SK-N-SH (cell line): ENCODE measurements at regions not wholly inside any gene's neighbourhood (a gene's known extent, or its start where the extent isn't known, plus 50 kb on each side); places are given as distances from the start of the nearest gene placed in this dataset.
"Not testable (repeated sequence)": the region's sequence is repeated elsewhere in the genome, so short reads cannot be mapped to it uniquely, and the experiment has no call there.

Source experiments
- CTCF ChIA-PET: fragments of 300-600, 350-600 bp; formaldehyde crosslinking; extraction: SDS; loops from one replicate; lab custom pipeline; 2021; lab: Yijun Ruan, JAX
- POLR2A ChIA-PET: fragments of 350-600 bp; sonication (Branson Sonifier 250); formaldehyde crosslinking; extraction: SDS; loops from one replicate; lab custom pipeline; 2020; ENCODE audit warnings: antibody characterized with exemption, inconsistent platforms; lab: Yijun Ruan, JAX
- DNase-seq: peaks from one replicate; pipeline ENCODE4 v3.0.0; 2012
- H2AFZ ChIP-seq: fragments of 200-600 bp; sonication (generic); 2 replicates; pipeline ENCODE4 v1.8.1; 2016; ENCODE audit warnings: antibody characterized with exemption, mild to moderate bottlenecking, low read depth
- H3F3A ChIP-seq: fragments of 200-600 bp; sonication (generic); replicated peaks from 2 replicates; pipeline ENCODE3; 2016; ENCODE audit warnings: antibody characterized with exemption, mild to moderate bottlenecking; ENCODE audit not compliant: insufficient read depth
- H3K27ac ChIP-seq, 2 experiments: fragments of 200-500 bp in 1 of 2; fragments of 200-600 bp in 1 of 2; sonication (Bioruptor generic) in 1 of 2; sonication (generic), shearing (Covaris generic) in 1 of 2; 2 replicates each; pipeline versions ENCODE4 v1.5.1 to v1.6.1; 2014 to 2016; ENCODE audit warnings: low read depth in 2 of 2, inconsistent platforms in 1 of 2, low read length in 1 of 2, mild to moderate bottlenecking in 1 of 2, mixed read lengths in 1 of 2
- H3K27me3 ChIP-seq: fragments of 200-600 bp; sonication (generic), shearing (Covaris generic); 2 replicates; pipeline ENCODE4 v1.6.1; 2016; ENCODE audit warnings: mixed run types; ENCODE audit not compliant: insufficient read depth
- H3K36me3 ChIP-seq, 2 experiments: fragments of 200-500 bp in 1 of 2; fragments of 200-600 bp in 1 of 2; sonication (Bioruptor generic) in 1 of 2; sonication (generic) in 1 of 2; replicated peaks in 1 of 2; 2 replicates each; pipeline versions ENCODE3 to v1.5.1; 2014 to 2016; ENCODE audit warnings: low read length in 1 of 2, mild to moderate bottlenecking in 1 of 2; ENCODE audit not compliant: insufficient read depth in 2 of 2, control insufficient read depth in 1 of 2
- H3K4me1 ChIP-seq, 2 experiments: fragments of 200-500 bp in 1 of 2; fragments of 200-600 bp in 1 of 2; sonication (Bioruptor generic) in 1 of 2; sonication (generic), shearing (Covaris generic) in 1 of 2; 2 replicates each; pipeline versions ENCODE4 v1.5.1 to v1.6.1; 2014 to 2016; ENCODE audit warnings: low read depth in 1 of 2, low read length in 1 of 2, mixed run types in 1 of 2; ENCODE audit not compliant: insufficient read depth in 2 of 2, control insufficient read depth in 1 of 2
- H3K4me2 ChIP-seq: fragments of 200-600 bp; sonication (generic), shearing (Covaris generic); 2 replicates; pipeline ENCODE4 v1.6.1; 2017; ENCODE audit warnings: mixed run types
- H3K4me3 ChIP-seq, 2 experiments: fragments of 200-500 bp in 1 of 2; fragments of 200-600 bp in 1 of 2; sonication (Bioruptor generic) in 1 of 2; sonication (generic), shearing (Covaris generic) in 1 of 2; 2 replicates each; pipeline versions ENCODE4 v1.5.1 to v1.8.1; 2014 to 2016; ENCODE audit warnings: low read depth in 2 of 2, inconsistent platforms in 1 of 2, low read length in 1 of 2, mild to moderate bottlenecking in 1 of 2, mixed read lengths in 1 of 2, moderate library complexity in 1 of 2
- H3K79me2 ChIP-seq: fragments of 200-600 bp; sonication (generic); 2 replicates; pipeline ENCODE4 v1.8.1; 2017; ENCODE audit warnings: mild to moderate bottlenecking; ENCODE audit not compliant: insufficient read depth
- H3K9ac ChIP-seq: fragments of 200-600 bp; sonication (generic); 2 replicates; pipeline ENCODE4 v1.6.1; 2017; ENCODE audit warnings: mixed run types
- H3K9me2 ChIP-seq: fragments of 200-600 bp; sonication (generic); 2 replicates; pipeline ENCODE4 v1.6.1; 2017; ENCODE audit warnings: mixed run types
- H3K9me3 ChIP-seq: fragments of 200-600 bp; sonication (generic); 2 replicates; pipeline ENCODE4 v1.6.1; 2017; ENCODE audit warnings: mixed run types, mild to moderate bottlenecking, moderate library complexity
- H4K20me1 ChIP-seq: fragments of 200-600 bp; sonication (generic); 2 replicates; pipeline ENCODE4 v1.6.1; 2017; ENCODE audit warnings: mild to moderate bottlenecking, mixed run types; ENCODE audit not compliant: insufficient read depth
- CHD2 ChIP-seq: fragments of 150-350 bp; IDR thresholded peaks from 2 replicates; pipeline ENCODE4 v1.6.1; 2018; ENCODE audit warnings: low read length; ENCODE audit not compliant: partially characterized antibody
- EZH2phosphoT487 ChIP-seq: fragments of 200-600 bp; sonication (generic); IDR thresholded peaks from 2 replicates; pipeline ENCODE4 v1.6.1; 2017; ENCODE audit warnings: low read depth, mixed run types, mild to moderate bottlenecking, antibody characterized with exemption, moderate library complexity, borderline replicate concordance
- FOXJ3 ChIP-seq: sonication (generic); formaldehyde crosslinking; IDR thresholded peaks from 2 replicates; pipeline ENCODE4 v1.5.1; 2020; ENCODE audit warnings: mild to moderate bottlenecking, missing genetic modification reagents
- GABPA ChIP-seq: IDR thresholded peaks from 2 replicates; pipeline ENCODE4 v1.4.0; 2012; ENCODE audit warnings: low read depth, mild to moderate bottlenecking
- GATA2 ChIP-seq: sonication (generic); formaldehyde crosslinking; IDR thresholded peaks from 2 replicates; pipeline ENCODE4 v1.5.0; 2020; ENCODE audit warnings: mild to moderate bottlenecking, missing genetic modification reagents
- JUND ChIP-seq: IDR thresholded peaks from 2 replicates; pipeline ENCODE4 v1.4.0; 2012
- MAX ChIP-seq: IDR thresholded peaks from 2 replicates; pipeline ENCODE4 v1.4.0; 2012; ENCODE audit warnings: low read depth
- MXI1 ChIP-seq: IDR thresholded peaks from 2 replicates; pipeline ENCODE4 v1.6.1; 2012; ENCODE audit warnings: mild to moderate bottlenecking, low read depth, low read length, improper control_type of control experiment
- NFIC ChIP-seq: IDR thresholded peaks from 2 replicates; pipeline ENCODE4 v1.4.0; 2012; ENCODE audit warnings: borderline replicate concordance
- PBX3 ChIP-seq: IDR thresholded peaks from 2 replicates; pipeline ENCODE4; 2012
- RCOR1 ChIP-seq: fragments of 150-350 bp; IDR thresholded peaks from 2 replicates; pipeline ENCODE4 v1.6.1; 2017; ENCODE audit warnings: antibody characterized with exemption, low read length
- SIN3A ChIP-seq: IDR thresholded peaks from 2 replicates; pipeline ENCODE4 v1.6.1; 2012; ENCODE audit warnings: low read depth, mild to moderate bottlenecking, low read length, moderate library complexity, borderline replicate concordance
- SMC3 ChIP-seq: IDR thresholded peaks from 2 replicates; pipeline ENCODE4 v1.6.1; 2012; ENCODE audit warnings: low read depth, low read length, improper control_type of control experiment
- TAF1 ChIP-seq: IDR thresholded peaks from 2 replicates; pipeline ENCODE4 v1.6.1; 2012; ENCODE audit warnings: low read depth, mild to moderate bottlenecking, low read length, moderate library complexity, borderline replicate concordance
- TCF12 ChIP-seq: IDR thresholded peaks from 2 replicates; pipeline ENCODE4 v1.4.0; 2012
- TEAD4 ChIP-seq: IDR thresholded peaks from 2 replicates; pipeline ENCODE4 v1.4.0; 2012; ENCODE audit warnings: mild to moderate bottlenecking, borderline replicate concordance; ENCODE audit not compliant: insufficient read depth
- USF1 ChIP-seq: IDR thresholded peaks from 2 replicates; pipeline ENCODE4 v1.4.0; 2012; ENCODE audit warnings: low read depth, borderline replicate concordance
- YY1 ChIP-seq: IDR thresholded peaks from 2 replicates; pipeline ENCODE4 v1.4.0; 2012; ENCODE audit warnings: low read depth, mild to moderate bottlenecking
- WGBS: methylation state at CpG from one replicate; pipeline ENCODE4 v1.1.6; 2017; ENCODE audit warnings: low lambda C conversion rate; 5-methylcytosine and 5-hydroxymethylcytosine counted together

- no peaks in the 10 kb centered on the region; the same call in 1 of the 2 replicates for H3K9me2 ChIP-seq
- POLR2A ChIA-PET: no interaction called here
These were observed 621.9 kb upstream of the CTNND2 start for GRCh38 chr5:12526113-12526512.

GRCh38 chr5:12522116-12522515 lies 617.9 kb upstream of the CTNND2 start:
- TF ChIP-seq TCF12 (no peak), RCOR1 (no peak), GABPA (no peak)

More at GRCh38 chr5:12526113-12526512, 621.9 kb upstream of the CTNND2 start:
- Histone ChIP-seq H3K27ac (no peak overlapping the region), H3F3A (no peaks in the 10 kb centered on the region), H4K20me1 (no peaks in the 10 kb centered on the region), H3K9ac (no peak overlapping the region), H3K36me3 (no peaks in the 10 kb centered on the region), H3K27me3 (no peaks in the 10 kb centered on the region), H3K4me3 (no peak overlapping the region), H3K4me1 (no peaks in the 10 kb centered on the region), H3K4me2 (no peak overlapping the region), H3K9me3 (no peaks in the 10 kb centered on the region), H3K79me2 (no peaks in the 10 kb centered on the region), H2AFZ (no peak overlapping the region)
- WGBS: 86% methylated on average over 1 of the region's 1 CpG
- TF ChIP-seq EZH2phosphoT487 (no peak), TEAD4 (no peak), JUND (no peak), NFIC (no peak)
- CTCF ChIA-PET: no interaction called here
- no peak for DNase-seq

GRCh38 chr5:12504983-12505382 lies 600.7 kb upstream of the CTNND2 start:
- POLR2A ChIA-PET, H3K4me3 ChIP-seq, H3F3A ChIP-seq: not testable (repeated sequence)

More at GRCh38 chr5:12522116-12522515, 617.9 kb upstream of the CTNND2 start:
- Histone ChIP-seq H3F3A (no peaks in the 10 kb centered on the region), H2AFZ (no peak overlapping the region), H4K20me1 (no peaks in the 10 kb centered on the region), H3K9me2 (no peaks in the 10 kb centered on the region), H3K4me2 (no peak overlapping the region), H3K9me3 (0 out of 2 replicates have a peak, but pooled peaks cover 3% of the 10 kb centered on the region), H3K27ac (no peak overlapping the region), H3K27me3 (no peaks in the 10 kb centered on the region), H3K4me3 (no peak overlapping the region), H3K79me2 (no peaks in the 10 kb centered on the region), H3K9ac (no peak overlapping the region), H3K36me3 (no peaks in the 10 kb centered on the region), H3K4me1 (no peaks in the 10 kb centered on the region)
- 2% methylated on average over 5 of the region's 5 CpGs for WGBS
- no peak for DNase-seq
- ChIA-PET POLR2A (no interaction called here), CTCF (no interaction called here)

GRCh38 chr5:12488161-12488560 lies 583.9 kb upstream of the CTNND2 start:
- ChIA-PET POLR2A (no interaction called here), CTCF (no interaction called here)
- H3K4me3 ChIP-seq: no peak overlapping the region
- H3K27me3 ChIP-seq: no peaks in the 10 kb centered on the region
- no peak overlapping the region for H2AFZ ChIP-seq
- no peaks in the 10 kb centered on the region for H3K9me3 ChIP-seq
- H3K9me2 ChIP-seq: no peaks in the 10 kb centered on the region
- H3K27ac ChIP-seq: no peak overlapping the region
- no peaks in the 10 kb centered on the region for H3F3A ChIP-seq
- DNase-seq: no peak
- H4K20me1 ChIP-seq: no peaks in the 10 kb centered on the region
- H3K9ac ChIP-seq: no peak overlapping the region
- 0% methylated on average over 3 of the region's 3 CpGs for WGBS
- H3K79me2 ChIP-seq: no peaks in the 10 kb centered on the region
- no peaks in the 10 kb centered on the region for H3K4me1 ChIP-seq
- no peaks in the 10 kb centered on the region for H3K36me3 ChIP-seq
- H3K4me2 ChIP-seq: no peak overlapping the region
- TF ChIP-seq YY1 (no peak), MXI1 (no peak), CHD2 (no peak), PBX3 (no peak), EZH2phosphoT487 (no peak), TAF1 (no peak), USF1 (no peak), FOXJ3 (CRISPR knock-in tag) (no peak), GATA2 (no peak), SIN3A (no peak), MAX (no peak), SMC3 (no peak), GABPA (no peak)

More at GRCh38 chr5:12504983-12505382, 600.7 kb upstream of the CTNND2 start:
- H2AFZ ChIP-seq, CTCF ChIA-PET, H3K36me3 ChIP-seq, H3K79me2 ChIP-seq, DNase-seq, H3K4me1 ChIP-seq, H3K9ac ChIP-seq, H3K9me3 ChIP-seq, H3K9me2 ChIP-seq, H4K20me1 ChIP-seq, H3K4me2 ChIP-seq, H3K27ac ChIP-seq, H3K27me3 ChIP-seq: not testable (repeated sequence)
- WGBS: 0% methylated on average over 1 of the region's 1 CpG
